ENCODE measurements at regions not wholly inside any gene's neighbourhood (a gene's known extent, or its start where the extent isn't known, plus 50 kb on each side); places are given as distances from the start of the nearest gene placed in this dataset.

DNA sequence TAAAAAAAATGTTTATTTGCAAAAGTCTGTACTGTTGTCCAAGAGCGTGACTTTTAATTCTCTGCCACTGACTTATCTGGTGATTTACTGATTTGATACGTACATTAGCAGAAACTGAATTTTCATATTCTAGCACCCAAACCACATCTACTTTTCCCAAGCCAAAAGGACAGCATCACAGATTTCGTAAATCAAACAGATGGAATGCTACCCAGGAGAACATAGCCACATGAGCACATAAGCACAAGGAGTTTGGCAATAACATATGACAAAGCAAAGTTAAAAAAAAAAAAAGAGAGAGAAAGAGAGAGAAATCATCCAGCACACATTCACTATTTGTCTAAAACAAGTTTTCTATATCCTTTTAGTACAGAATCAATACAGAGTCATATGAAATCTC lies 83.7 kb downstream of the HINT1 start:
- TF ChIP-seq, protein P1, sequence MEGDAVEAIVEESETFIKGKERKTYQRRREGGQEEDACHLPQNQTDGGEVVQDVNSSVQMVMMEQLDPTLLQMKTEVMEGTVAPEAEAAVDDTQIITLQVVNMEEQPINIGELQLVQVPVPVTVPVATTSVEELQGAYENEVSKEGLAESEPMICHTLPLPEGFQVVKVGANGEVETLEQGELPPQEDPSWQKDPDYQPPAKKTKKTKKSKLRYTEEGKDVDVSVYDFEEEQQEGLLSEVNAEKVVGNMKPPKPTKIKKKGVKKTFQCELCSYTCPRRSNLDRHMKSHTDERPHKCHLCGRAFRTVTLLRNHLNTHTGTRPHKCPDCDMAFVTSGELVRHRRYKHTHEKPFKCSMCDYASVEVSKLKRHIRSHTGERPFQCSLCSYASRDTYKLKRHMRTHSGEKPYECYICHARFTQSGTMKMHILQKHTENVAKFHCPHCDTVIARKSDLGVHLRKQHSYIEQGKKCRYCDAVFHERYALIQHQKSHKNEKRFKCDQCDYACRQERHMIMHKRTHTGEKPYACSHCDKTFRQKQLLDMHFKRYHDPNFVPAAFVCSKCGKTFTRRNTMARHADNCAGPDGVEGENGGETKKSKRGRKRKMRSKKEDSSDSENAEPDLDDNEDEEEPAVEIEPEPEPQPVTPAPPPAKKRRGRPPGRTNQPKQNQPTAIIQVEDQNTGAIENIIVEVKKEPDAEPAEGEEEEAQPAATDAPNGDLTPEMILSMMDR (IDR thresholded peaks at IDR 0.05; ENCODE audit: low read length) = no peak
- TF ChIP-seq EZH2 (IDR thresholded peaks at IDR 0.05; ENCODE audit: borderline replicate concordance, low read length) = no peak
